Hypothalamus (tissue), 51 donors: ENCODE measurements at regions not wholly inside any gene's neighbourhood (a gene's known extent, or its start where the extent isn't known, plus 50 kb on each side); places are given as distances from the start of the nearest gene placed in this dataset.
"Not testable (repeated sequence)": the region's sequence is repeated elsewhere in the genome, so short reads cannot be mapped to it uniquely, and the experiment has no call there.

Experiments
- DNase-seq, 51 donors: peaks; one replicate each; lab custom pipeline; 2025; lab: John Stamatoyannopoulos, UW

GRCh38 chr11:130550150-130550549 is 101.7 kb downstream of the ADAMTS15 start:
- DNase-seq: no peak

- no peak for DNase-seq
Observed at GRCh38 chr11:130550984-130551383, 102.5 kb downstream of the ADAMTS15 start.

- no peak for DNase-seq
Observed at GRCh38 chr11:130551388-130551787, 102.9 kb downstream of the ADAMTS15 start.

- DNase-seq: no peak
Observed at GRCh38 chr11:130553306-130553705, 104.9 kb downstream of the ADAMTS15 start.

- DNase-seq: no peak
Observed at GRCh38 chr11:130554241-130555055, 106.0 kb downstream of the ADAMTS15 start.

GRCh38 chr11:130555251-130555841 is 106.9 kb downstream of the ADAMTS15 start:
- DNase-seq: no peak

GRCh38 chr11:130560000-130560780 is 111.7 kb downstream of the ADAMTS15 start:
- no peak for DNase-seq

GRCh38 chr11:130560781-130561109 is 112.3 kb downstream of the ADAMTS15 start:
- no peak for DNase-seq

- DNase-seq: no peak
Observed at GRCh38 chr11:130561441-130561881, 113.0 kb downstream of the ADAMTS15 start.

GRCh38 chr11:130562549-130562948 is 114.1 kb downstream of the ADAMTS15 start:
- no peak for DNase-seq

- DNase-seq: not testable (repeated sequence)
Observed at GRCh38 chr11:130566360-130566759, 117.9 kb downstream of the ADAMTS15 start.

- no peak for DNase-seq
Observed at GRCh38 chr11:130571519-130571918, 123.1 kb downstream of the ADAMTS15 start.

- DNase-seq: no peak
Observed at GRCh38 chr11:130571947-130572584, 123.6 kb downstream of the ADAMTS15 start.

GRCh38 chr11:130573767-130574166 is 125.3 kb downstream of the ADAMTS15 start:
- no peak for DNase-seq

- DNase-seq: no peak
Observed at GRCh38 chr11:130574740-130575139, 126.3 kb downstream of the ADAMTS15 start.

GRCh38 chr11:130576146-130576545 is 127.7 kb downstream of the ADAMTS15 start:
- no peak for DNase-seq

- DNase-seq: no peak
Observed at GRCh38 chr11:130578738-130579368, 130.4 kb downstream of the ADAMTS15 start.

GRCh38 chr11:130580372-130580771 is 131.9 kb downstream of the ADAMTS15 start:
- peak in 31 of 51 donors; percentile 14 to 87 (median 55) for DNase-seq

GRCh38 chr11:130580891-130581492 is 132.5 kb downstream of the ADAMTS15 start:
- DNase-seq: peak in 3 of 51 donors; percentile 4 to 52 (median 6)

GRCh38 chr11:130581646-130582045 is 133.2 kb downstream of the ADAMTS15 start:
- DNase-seq: no peak
